Neural cell (in vitro differentiated cells): ENCODE measurements at regions not wholly inside any gene's neighbourhood (a gene's known extent, or its start where the extent isn't known, plus 50 kb on each side); places are given as distances from the start of the nearest gene placed in this dataset.

Experiments used
- CTCF ChIP-seq: fragments of 450-650 bp; IDR thresholded peaks from 2 replicates; pipeline ENCODE4 v1.5.1; 2014; ENCODE audit warnings: antibody characterized with exemption, mild to moderate bottlenecking, moderate library complexity; ENCODE audit not compliant: poor library complexity, severe bottlenecking
- EZH2 ChIP-seq: fragments of 200-600, 300-800 bp; shearing (Covaris generic), sonication (generic); IDR thresholded peaks from 2 replicates; pipeline ENCODE4 v1.6.1; 2014; ENCODE audit warnings: antibody characterized with exemption, low read length, borderline replicate concordance, mild to moderate bottlenecking; ENCODE audit not compliant: insufficient read depth, poor library complexity, severe bottlenecking
- MXI1 ChIP-seq: fragments of 450-650 bp; conservative IDR thresholded peaks from 2 replicates; pipeline ENCODE4 v1.6.1; 2014; ENCODE audit warnings: antibody characterized with exemption, mild to moderate bottlenecking; ENCODE audit not compliant: poor library complexity, severe bottlenecking
- RAD21 ChIP-seq: fragments of 450-650 bp; conservative IDR thresholded peaks from 2 replicates; pipeline ENCODE4 v1.6.1; 2014; ENCODE audit warnings: antibody characterized with exemption, mild to moderate bottlenecking, moderate library complexity
- REST ChIP-seq: IDR thresholded peaks from 2 replicates; pipeline ENCODE4 v1.6.1; 2012; ENCODE audit warnings: borderline replicate concordance

GRCh38 chr4:163273203-163273602 is 59.2 kb downstream of the NPY1R start:
- TF ChIP-seq CTCF (no peak), RAD21 (no peak), EZH2 (no peak), MXI1 (no peak), REST (no peak)
